ENCODE measurements at regions not wholly inside any gene's neighbourhood (a gene's known extent, or its start where the extent isn't known, plus 50 kb on each side); places are given as distances from the start of the nearest gene placed in this dataset.
"Not testable (repeated sequence)": the region's sequence is repeated elsewhere in the genome, so short reads cannot be mapped to it uniquely, and the experiment has no call there.

DNA sequence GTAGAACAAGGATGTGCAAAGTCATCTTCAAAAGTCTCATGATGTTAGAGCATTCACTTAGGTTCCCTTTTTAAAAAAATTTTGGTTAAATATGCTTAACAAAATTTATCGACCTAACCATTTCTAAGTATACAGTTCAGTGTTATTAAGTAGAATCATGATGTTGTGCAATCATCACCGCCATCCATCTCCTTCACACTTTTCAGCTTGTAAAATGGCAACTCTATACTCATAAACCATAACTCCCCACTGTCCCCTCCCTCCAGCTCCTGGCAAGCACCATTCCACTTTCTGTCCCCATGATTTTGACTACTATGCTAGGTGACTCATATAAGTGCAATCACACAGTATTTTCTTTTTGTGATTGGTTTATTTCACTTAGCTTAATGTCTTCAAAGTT, 895.0 kb downstream of the TBL1XR1 start:
- DNase-seq: no peak

DNA sequence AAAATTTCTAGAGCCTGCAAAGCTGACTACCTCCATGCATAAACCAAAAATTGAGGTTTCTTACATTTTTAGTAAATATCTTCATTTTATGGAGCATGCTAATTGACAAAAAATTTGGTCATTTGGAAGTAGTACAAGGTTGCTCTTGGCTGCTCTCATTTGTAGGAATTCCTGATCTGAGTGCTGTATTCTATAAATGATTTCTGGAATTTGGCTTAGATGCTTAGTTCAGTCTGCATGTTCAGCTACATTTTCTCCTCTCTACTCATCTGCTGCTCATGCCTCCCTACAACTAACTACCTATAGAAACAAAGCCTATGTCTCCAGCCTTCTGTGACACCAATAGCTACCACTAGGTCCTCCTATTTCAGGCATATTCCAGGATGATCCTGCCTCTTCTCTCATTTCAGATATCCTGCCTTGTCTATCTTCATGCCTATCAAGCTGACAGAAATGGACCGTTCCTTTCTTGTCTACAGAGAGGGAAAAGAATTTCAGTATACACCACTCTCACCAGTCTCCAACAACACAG, 901.1 kb downstream of the TBL1XR1 start:
- no peak for DNase-seq

DNA sequence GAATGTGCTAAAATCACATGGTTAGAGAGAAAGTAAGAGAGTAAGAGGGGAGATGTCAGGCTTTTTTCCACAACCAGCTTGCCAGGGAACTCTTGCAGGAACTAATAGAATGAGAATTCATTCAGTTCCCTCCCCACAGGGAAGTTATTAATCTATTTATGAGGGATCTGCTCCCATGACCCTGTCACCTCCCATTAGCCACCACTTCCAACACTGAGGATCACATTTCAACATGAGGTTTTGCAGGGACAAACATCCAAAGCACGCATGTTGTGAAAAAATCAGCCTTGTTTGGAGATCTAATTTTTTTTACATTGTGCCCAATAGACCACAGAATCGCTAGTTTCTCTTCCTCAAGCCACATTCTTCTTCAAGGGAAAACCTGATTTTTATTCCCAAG, 904.0 kb downstream of the TBL1XR1 start:
- DNase-seq: no peak

DNA sequence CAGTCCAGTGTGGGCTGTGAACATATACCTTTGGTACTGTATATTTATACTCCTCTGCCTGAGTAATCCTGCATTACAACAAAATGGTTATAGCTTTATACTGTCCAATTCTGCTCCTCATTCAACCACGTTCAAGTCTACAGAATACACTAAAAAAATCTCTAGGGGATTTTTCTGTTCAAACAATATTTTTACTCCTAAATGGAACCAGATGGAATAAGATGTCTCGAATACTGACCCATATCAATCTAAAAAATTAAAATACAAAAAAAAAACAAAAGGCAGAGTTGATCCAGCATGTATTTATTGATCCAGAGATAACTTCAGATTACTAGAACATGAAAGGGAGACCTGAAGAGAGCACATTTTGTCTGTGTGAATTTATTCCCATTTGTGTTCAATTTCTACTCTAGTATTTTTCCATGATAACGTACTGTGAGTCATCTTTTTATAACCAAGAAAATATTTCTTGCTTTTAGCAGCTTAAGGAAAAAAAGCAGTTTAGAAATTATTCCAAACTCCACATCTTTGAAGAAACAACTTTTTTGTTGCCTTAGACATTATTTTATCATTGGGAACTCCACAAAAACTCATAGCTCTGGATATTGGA, 910.7 kb downstream of the TBL1XR1 start:
- DNase-seq: no peak

GRCh38 chr3:176275538-176275937, 921.7 kb downstream of the TBL1XR1 start:
- DNase-seq: no peak

DNA sequence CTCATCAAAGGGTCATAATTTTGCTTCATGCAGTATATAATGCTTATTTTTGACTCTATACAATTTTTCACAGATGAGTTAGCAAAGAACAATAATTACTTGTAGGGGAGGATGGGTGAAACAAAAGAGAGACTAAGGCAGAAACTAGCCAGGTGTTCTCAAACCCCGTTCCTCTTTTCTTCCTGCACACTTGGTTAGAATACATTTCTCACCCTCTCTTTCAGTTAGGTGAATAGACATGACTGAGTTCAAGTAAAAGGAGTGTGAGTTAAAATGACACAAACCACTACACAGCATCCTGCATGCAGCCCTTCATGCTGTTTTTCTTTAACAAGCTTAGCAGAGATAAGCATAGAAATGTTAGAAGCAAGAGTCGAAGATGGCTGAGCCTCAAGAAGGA, 922.2 kb downstream of the TBL1XR1 start:
- no peak for DNase-seq

DNA sequence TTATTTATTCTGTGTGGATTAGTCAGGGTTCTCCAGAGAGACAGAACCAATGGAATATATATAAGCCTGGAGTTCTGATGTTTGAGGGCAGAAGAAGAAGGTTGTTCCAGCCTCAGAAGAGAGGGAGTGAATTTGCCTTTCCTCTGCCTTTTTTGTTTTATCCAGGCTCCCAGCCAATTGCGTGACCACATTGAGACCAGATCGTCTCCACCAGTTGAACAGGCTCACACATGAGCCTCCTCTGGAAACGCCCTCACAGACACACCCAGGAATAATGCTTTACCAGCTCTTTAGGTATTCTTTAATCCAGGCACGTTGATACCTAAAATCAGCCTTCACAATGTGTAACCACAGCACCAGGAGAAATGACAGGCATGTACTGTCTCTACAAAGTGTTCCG, 923.1 kb downstream of the TBL1XR1 start:
- no peak for DNase-seq

- no peak for DNase-seq
Measured at GRCh38 chr3:176262071-176262470, 935.2 kb downstream of the TBL1XR1 start.

DNA sequence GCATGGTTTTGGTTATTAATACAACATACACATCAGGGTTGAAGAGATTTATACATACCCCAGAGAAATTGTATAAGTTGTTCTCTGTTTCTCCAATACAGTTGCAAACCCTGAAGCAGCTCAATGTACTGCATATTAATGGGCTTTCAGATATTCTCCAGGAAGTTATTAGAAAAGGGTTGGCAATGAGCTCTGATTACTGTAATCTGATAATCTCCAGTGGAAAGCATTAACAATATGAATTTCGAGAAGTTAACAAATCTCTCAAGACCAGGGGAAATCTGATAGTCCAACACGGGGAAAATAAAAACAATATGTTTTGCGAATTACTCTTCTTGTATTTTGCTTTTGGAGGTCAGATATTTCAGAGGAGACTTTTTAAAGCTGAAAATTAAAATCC, 950.1 kb downstream of the TBL1XR1 start:
- DNase-seq: no peak

DNA sequence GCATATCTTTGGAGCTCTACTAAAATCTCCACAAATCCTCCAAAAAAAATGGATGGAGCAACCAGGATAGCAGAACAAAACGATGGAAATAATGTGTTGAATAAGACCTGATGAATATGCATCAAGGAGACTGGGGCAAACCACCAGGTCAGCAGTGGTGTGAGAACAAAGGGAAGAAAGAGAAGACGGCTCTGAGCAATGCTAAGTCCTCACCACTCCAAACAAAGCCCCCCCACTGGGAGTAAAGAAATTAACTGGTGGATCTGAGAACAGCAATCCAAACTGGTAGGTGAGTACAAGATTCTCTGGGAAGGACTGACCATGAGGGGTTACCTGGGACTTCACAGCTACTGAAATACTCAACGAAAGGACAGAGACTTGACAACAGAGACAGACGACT, 977.3 kb downstream of the TBL1XR1 start:
- DNase-seq: no peak

DNA sequence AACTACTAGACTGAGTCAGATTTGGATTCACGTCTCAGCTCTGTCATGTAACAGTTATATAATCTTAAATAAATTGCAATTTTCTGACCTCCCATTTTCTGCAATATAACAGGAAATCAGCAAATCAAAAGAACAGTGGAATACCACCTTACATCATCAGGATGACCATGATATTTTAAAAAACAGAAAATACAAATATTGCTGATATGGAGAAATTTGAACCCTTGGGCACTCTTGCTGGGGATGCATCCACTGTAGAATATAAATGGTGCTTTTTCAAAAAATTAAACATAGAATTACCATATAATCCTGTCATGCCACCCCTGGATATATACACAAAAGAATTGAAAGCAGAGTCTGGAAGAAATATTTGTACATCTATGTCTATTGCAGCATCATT, 982.5 kb downstream of the TBL1XR1 start:
- no peak for DNase-seq

DNA sequence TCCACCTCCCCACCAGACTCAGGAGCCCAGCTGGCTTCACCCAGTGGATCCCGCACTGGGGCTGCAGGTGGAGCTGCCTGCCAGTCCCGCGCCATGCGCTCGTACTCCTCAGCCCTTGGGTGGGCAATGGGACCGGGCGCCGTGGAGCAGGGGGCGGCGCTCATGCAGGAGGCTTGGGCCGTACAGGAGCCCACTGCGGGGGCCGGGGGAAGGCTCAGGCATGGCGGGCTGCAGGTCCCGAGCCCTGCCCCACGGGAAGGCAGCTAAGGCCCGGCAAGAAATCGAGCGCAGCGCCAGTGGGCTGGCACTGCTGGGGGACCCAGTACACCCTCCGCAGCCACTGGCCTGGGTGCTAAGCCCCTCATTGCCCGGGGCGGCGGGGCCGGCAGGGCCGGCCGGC, 984.0 kb downstream of the TBL1XR1 start:
- DNase-seq: not testable (repeated sequence)

DNA sequence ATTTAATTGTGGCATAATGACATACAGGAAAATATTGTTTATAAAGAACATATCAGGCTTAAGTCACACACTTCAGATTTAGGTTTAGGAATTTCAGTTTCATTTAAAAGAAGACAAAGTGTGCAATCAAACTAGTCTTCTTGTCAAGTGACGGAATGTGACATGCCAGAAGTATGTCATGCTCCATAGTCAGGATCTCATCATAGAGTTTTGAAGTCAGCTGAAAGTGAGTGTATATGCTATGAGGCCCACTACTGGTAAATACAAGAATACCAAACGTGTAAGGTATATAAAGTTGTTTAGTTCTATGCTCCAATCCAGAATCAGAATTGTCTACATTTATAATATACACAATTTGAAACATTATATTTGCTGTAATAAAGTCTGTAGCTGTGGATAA, 988.4 kb downstream of the TBL1XR1 start:
- DNase-seq: no peak

- no peak for DNase-seq
Measured at GRCh38 chr3:176208283-176208682, 989.0 kb downstream of the TBL1XR1 start.

- DNase-seq: no peak
Measured at GRCh38 chr3:176206809-176207208, 990.5 kb downstream of the TBL1XR1 start.

DNA sequence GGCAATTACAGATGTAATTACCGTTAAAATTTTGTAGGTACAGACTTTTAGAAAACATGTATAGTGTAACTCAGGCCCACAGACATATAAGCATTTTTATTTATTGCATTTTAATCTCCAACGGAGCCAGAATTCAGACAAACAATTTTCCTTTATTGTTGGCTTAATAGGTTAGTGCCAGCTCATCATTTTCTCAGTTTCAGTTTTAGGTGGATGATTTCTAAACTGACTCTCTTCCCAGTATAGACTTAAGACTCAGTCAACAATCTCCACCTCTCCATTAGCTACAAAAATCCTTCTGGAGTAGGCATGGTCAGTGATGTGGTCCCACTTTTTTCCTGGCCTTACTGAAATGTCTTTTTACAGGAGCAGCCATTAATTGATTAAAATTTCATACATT, 994.6 kb downstream of the TBL1XR1 start:
- DNase-seq: no peak

DNA sequence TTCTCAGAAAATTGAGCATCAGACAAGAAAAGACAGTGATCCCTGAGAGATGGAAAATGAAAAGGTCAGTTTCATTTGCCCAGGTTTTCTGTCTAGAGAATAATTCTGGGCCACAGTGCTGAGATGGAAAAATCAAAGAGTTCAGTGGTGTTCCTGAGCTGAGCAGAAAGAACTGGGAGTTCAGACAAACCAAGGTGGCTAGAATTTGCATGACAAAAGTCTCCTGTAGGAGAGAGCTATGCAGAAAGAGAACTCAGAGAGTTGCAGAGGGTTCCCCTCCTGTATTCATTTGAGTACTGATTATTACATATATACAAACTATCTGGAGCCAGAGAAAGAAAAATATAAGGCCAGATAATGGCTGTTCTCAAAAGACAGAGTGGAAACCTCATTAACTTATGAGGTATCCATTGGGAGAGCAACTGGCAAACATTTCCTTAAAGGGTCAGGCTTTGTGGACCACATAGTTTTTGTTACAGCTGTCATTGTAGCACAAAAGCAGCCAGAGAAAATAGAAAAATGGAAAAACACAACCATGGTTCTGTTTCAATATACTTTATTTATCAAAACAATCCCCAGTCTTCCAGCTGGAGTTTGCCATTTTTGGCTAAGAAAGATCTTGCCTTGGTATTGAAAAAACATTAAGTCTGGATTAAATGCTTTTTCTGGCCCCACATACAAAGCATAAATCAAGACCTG, 1004.1 kb downstream of the TBL1XR1 start:
- no peak for DNase-seq

DNA sequence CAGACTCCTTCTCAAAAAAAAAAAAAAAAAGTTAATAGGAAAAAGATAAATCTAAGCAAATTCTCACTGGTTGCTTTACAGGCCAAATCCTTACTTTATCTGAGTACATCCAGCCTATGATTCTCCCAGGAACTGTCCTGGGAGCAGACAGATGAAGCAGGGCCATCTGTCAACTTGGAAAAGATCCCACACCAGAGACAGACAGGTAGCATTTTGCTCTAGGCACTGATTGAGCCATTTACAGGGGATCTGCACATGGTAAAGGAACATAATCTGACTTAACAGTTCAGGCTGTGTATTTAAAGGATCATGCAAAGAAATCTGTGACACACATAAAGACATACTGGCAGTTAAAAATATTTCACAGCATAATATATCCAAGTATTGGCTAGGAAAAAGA, 1006.5 kb downstream of the TBL1XR1 start:
- no peak for DNase-seq

DNA sequence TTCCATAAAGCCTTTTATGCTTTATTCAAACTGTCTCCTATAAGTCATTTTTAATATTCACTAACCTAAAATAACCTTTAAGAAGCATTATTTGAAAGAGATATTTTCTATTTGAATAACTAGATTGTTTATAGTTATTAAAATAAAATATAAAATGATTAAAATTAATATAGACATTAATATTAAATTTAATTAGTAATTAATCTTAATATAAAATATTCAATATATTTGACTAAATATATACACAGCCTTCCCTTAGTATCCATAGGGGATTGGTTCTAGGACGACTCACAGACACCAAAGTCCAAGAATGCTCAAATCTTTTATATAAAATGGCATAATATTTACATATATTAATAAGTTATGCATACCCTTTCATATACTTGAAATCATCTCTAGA, 1014.1 kb downstream of the TBL1XR1 start:
- no peak for DNase-seq

DNA sequence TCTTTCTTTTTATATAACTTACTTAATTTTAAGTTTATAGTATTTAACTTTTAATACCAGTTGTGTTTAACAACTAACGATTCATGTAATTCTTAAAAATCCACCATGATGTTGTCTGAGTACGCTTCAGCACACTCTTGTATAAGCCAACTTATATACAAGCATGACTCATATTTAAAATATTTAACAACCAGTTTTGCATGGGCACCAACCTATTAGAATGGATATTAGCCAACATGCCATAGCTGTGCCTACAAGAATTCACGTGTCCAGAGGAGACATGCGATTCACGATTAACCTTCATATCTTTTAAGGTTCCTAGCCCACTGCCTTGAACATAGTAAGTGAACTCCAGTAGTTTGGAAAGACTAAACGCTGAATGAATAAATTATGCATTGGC, 1023.2 kb downstream of the TBL1XR1 start:
- DNase-seq: no peak

GRCh38 chr3:176172492-176172891, 1024.8 kb downstream of the TBL1XR1 start:
- DNase-seq: no peak

GRCh38 chr3:176167272-176167671, 1030.0 kb downstream of the TBL1XR1 start:
- no peak for DNase-seq

DNA sequence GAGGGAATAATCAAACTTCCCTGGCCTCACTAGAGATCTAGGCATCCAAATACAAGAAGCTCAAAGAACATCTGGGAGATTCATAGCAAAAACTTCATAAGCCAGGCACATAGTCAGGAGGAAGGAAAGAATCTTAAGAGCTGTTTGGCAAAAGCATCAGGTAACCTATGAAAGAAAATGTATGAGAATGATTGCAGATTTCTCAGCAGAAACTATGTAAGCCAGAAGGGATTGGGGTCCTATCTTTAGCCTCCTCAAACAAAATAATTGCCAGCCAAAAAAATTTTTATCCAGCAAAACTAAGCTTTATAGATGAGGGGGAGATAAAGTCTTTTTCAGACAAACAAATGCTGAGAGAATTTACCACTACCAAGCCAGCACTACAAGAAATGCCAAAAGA, 1036.3 kb downstream of the TBL1XR1 start:
- DNase-seq: no peak

DNA sequence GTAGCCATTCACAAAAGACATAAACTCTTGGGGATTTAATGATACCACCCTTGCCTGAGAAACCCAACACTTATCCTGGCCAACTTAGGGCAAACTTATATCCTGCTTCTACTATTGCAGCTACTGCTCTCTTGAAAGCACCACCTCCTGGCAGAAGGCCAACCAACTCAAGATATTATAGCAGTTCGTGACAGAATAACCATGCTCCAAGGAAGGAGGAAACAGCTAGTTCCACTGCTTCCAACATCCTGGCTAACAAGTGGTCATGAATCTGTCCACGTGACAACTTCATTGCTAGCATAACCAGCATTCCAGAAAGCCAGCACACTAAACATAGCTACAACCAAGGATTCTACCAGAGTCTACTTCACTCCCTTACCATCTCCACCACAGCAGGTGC, 1037.5 kb downstream of the TBL1XR1 start:
- DNase-seq: no peak

DNA sequence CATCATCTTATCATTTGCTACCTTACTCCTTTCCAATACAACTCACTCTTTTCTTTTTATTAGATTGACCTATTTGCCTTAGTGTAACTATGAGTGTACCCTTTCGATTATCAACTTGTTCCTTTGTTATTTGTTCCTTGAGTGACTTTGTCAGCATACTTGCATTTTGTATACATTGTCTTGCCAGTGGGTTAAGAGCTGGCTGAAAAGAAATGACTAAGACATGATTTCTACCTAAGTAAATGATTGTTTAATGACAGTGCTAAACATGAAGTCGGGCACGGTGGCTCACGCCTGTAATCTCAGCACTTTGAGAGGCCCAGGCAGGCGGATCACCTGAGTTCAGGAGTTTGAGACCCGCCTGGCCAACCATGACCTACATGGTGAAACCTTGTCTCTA, 1042.3 kb downstream of the TBL1XR1 start:
- no peak for DNase-seq

Data from CD4-positive, alpha-beta T cell treated with Interleukin-4 for 1 hour (primary cell).